ENCODE measurements at regions not wholly inside any gene's neighbourhood (a gene's known extent, or its start where the extent isn't known, plus 50 kb on each side); places are given as distances from the start of the nearest gene placed in this dataset.
"Not testable (repeated sequence)": the region's sequence is repeated elsewhere in the genome, so short reads cannot be mapped to it uniquely, and the experiment has no call there.

- TF ChIP-seq CTCF (IDR thresholded peaks at IDR 0.05), result no peak
- DNase-seq (no peak), ATAC-seq (no peak)
- intact Hi-C loops (cut with DNase I), result no loop called here
- H3K9me3 ChIP-seq, result no peaks in the 10 kb centered on the region
- no peak overlapping the region for H3K27ac ChIP-seq
- H3K27me3 ChIP-seq, result no peaks in the 10 kb centered on the region
- no peaks in the 10 kb centered on the region for H3K4me1 ChIP-seq
- H3K36me3 ChIP-seq, result no peaks in the 10 kb centered on the region
- no peak overlapping the region for H3K4me3 ChIP-seq
Measured at GRCh38 chr13:58343076-58343475, 711.5 kb downstream of the PCDH17 start.

DNA sequence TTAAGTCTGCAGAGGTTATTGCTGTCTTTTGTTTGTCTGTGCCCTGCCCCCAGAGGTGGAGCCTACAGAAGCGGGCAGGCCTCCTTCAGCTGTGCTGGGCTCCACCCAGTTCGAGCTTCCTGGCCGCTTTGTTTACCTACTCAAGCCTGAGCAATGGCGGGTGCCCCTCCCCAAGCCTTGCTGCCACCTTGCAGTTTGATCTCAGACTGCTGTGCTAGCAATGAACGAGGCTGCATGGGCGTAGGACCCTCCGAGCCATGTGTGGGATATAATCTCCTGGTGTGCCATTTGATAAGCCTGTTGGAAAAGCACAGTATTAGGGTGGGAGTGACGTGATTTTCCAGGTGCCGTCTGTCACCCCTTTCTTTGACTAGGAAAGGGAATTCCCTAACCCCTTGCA, 720.6 kb downstream of the PCDH17 start:
- DNase-seq; H3K4me1 ChIP-seq; H3K36me3 ChIP-seq; H3K9me3 ChIP-seq; ATAC-seq; intact Hi-C loops (cut with DNase I); H3K27me3 ChIP-seq; H3K4me3 ChIP-seq; H3K27ac ChIP-seq: not testable (repeated sequence)

- Histone ChIP-seq H3K27me3 (no peaks in the 10 kb centered on the region), H3K27ac (no peak overlapping the region), H3K4me3 (no peak overlapping the region), H3K4me1 (no peaks in the 10 kb centered on the region), H3K9me3 (no peaks in the 10 kb centered on the region), H3K36me3 (no peaks in the 10 kb centered on the region)
- intact Hi-C loops (cut with DNase I), result no loop called here
- ATAC-seq (no peak), DNase-seq (no peak)
- no peak for TF ChIP-seq CTCF (IDR thresholded peaks at IDR 0.05)
Measured at GRCh38 chr13:58369936-58370335, 738.4 kb downstream of the PCDH17 start.

DNA sequence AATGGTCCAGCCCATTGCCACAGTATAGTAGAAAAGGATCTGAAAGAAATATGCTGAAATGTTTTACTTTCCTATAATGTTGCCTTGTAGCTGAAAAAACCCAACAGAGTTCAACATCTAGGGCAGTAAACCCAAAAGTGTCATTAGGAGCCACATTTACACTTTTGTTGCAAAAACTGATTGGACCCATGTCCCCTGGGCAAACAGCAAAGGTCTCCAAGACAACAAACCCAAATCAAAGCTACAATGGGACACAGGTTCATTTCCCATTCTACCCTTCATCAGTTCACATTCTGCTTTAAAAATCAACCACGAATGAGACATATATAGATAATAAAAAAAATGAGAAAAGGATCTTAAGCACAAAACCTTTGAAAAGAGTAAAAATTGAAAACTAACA, 744.8 kb downstream of the PCDH17 start:
- no peaks in the 10 kb centered on the region for H3K36me3 ChIP-seq
- H3K4me1 ChIP-seq, result no peaks in the 10 kb centered on the region
- intact Hi-C loops (cut with DNase I), result no loop called here
- no peak for ATAC-seq
- no peak overlapping the region for H3K27ac ChIP-seq
- DNase-seq, result no peak
- H3K4me3 ChIP-seq, result no peak overlapping the region
- no peak for TF ChIP-seq CTCF (IDR thresholded peaks at IDR 0.05)
- no peaks in the 10 kb centered on the region for H3K9me3 ChIP-seq
- no peaks in the 10 kb centered on the region for H3K27me3 ChIP-seq

- TF ChIP-seq CTCF (IDR thresholded peaks at IDR 0.05), result no peak
- Histone ChIP-seq H3K4me1 (no peaks in the 10 kb centered on the region), H3K27ac (no peak overlapping the region), H3K4me3 (no peak overlapping the region), H3K27me3 (no peaks in the 10 kb centered on the region), H3K36me3 (no peaks in the 10 kb centered on the region), H3K9me3 (no peaks in the 10 kb centered on the region)
- no peak for ATAC-seq
- no peak for DNase-seq
- intact Hi-C loops (cut with DNase I), result no loop called here
Measured at GRCh38 chr13:58376775-58377174, 745.2 kb downstream of the PCDH17 start.

- Histone ChIP-seq H3K27me3 (no peaks in the 10 kb centered on the region), H3K4me1 (no peaks in the 10 kb centered on the region), H3K36me3 (no peaks in the 10 kb centered on the region), H3K4me3 (no peak overlapping the region), H3K27ac (no peak overlapping the region), H3K9me3 (no peaks in the 10 kb centered on the region)
- DNase-seq, result no peak
- no peak for ATAC-seq
- no peak for TF ChIP-seq CTCF (IDR thresholded peaks at IDR 0.05)
- intact Hi-C loops (cut with DNase I), result no loop called here
Measured at GRCh38 chr13:58379221-58379620, 747.7 kb downstream of the PCDH17 start.

GRCh38 chr13:58385336-58385735, 753.8 kb downstream of the PCDH17 start:
- H3K36me3 ChIP-seq; DNase-seq; H3K9me3 ChIP-seq; H3K27ac ChIP-seq; H3K27me3 ChIP-seq; intact Hi-C loops (cut with DNase I); H3K4me1 ChIP-seq; ATAC-seq; H3K4me3 ChIP-seq: not testable (repeated sequence)

All from upper lobe of right lung (tissue), 1 donor.